Esophagus muscularis mucosa (tissue), 3 donors: ENCODE measurements at regions not wholly inside any gene's neighbourhood (a gene's known extent, or its start where the extent isn't known, plus 50 kb on each side); places are given as distances from the start of the nearest gene placed in this dataset.

Experiments
- CTCF ChIP-seq, 3 experiments: fragments of 200-600 bp in 2 of 3; fragments of 450-650 bp in 1 of 3; sonication (generic) in 2 of 3; IDR thresholded peaks; one replicate each; pipeline ENCODE4 v1.5.1; 2017 to 2019; ENCODE audit warnings: antibody characterized with exemption in 3 of 3, mild to moderate bottlenecking in 2 of 3, moderate library complexity in 1 of 3
- POLR2A ChIP-seq: fragments of 450-650 bp; IDR thresholded peaks from one replicate; pipeline ENCODE4 v1.6.1; 2017; ENCODE audit warnings: antibody characterized with exemption, moderate library complexity, mild to moderate bottlenecking, low read depth
- POLR2AphosphoS5 ChIP-seq, 2 donors: sonication (generic); formaldehyde crosslinking; IDR thresholded peaks; one replicate each; pipeline ENCODE4 v1.6.1; 2017; ENCODE audit warnings: antibody characterized with exemption in 2 of 2

DNA sequence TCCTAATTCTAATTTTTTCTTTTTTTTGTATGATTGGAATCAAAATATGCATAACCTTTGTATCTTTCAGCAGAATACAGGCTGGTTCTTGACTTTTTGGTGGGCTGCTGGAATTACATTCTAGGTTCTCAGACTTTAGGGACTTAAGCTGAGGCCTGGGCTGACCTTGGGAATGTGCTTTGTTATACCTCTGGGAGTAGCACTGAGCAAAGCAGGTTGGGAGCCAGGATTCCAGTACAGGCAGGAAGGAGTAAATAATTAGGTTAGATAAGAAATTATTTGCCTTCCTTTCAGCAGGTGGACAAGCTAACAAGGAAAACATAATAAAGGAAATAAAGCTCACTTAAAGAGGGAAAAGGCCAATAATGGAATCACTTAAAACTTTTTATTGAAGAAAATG, 49.9 kb upstream of the SLC4A4 start:
- TF ChIP-seq CTCF (IDR thresholded peaks at IDR 0.05) (no peak), POLR2A (no peak), POLR2AphosphoS5 (IDR thresholded peaks at IDR 0.05) (no peak)
